Endothelial cell of umbilical vein (primary cell): ENCODE measurements at regions not wholly inside any gene's neighbourhood (a gene's known extent, or its start where the extent isn't known, plus 50 kb on each side); places are given as distances from the start of the nearest gene placed in this dataset.

ENCODE experiments used
- BruUV-seq: library from RNA; stranded (reverse); fragments of 400-500 nt; replicated peaks from 2 replicates; lab custom pipeline; 2021; lab: Mats Ljungman, UMichigan
- CTCF ChIA-PET: fragments of 300-600, 350-600 bp; sonication (Branson Sonifier 250); formaldehyde crosslinking; loops from one replicate; lab custom pipeline; 2021; ENCODE audit warnings: antibody characterized with exemption, inconsistent platforms; lab: Charles Lee
- POLR2A ChIA-PET: fragments of 300-600, 350-600 bp; sonication (Branson Sonifier 250); formaldehyde crosslinking; loops from one replicate; lab custom pipeline; 2021; ENCODE audit warnings: antibody characterized with exemption, inconsistent platforms; lab: Charles Lee
- DNase-seq: peaks from one replicate; pipeline ENCODE4 v3.0.0-alpha.2; 2011; ENCODE audit warnings: low read depth, low spot score
- FAIRE-seq: peaks from 2 replicates; lab custom pipeline; 2011; peaks lifted over from hg19 to GRCh38; lab: Jason Lieb, UNC
- H2AFZ ChIP-seq: 2 replicates; pipeline ENCODE4 v1.6.0; 2012; ENCODE audit warnings: low read depth, low read length, control low read depth, inconsistent platforms
- H3K27ac ChIP-seq: 2 replicates; pipeline ENCODE4 v1.5.1; 2011; ENCODE audit warnings: low read depth, mild to moderate bottlenecking, control low read depth, low read length, moderate library complexity; ENCODE audit not compliant: insufficient read depth
- H3K27me3 ChIP-seq, 2 experiments: 2 replicates each; pipeline versions ENCODE4 v1.6.0 to v1.6.1; 2011; ENCODE audit warnings: low read length in 2 of 2, mixed read lengths in 1 of 2; ENCODE audit not compliant: control insufficient read depth in 2 of 2, insufficient read depth in 2 of 2
- H3K36me3 ChIP-seq, 2 experiments: 2 replicates in 1 of 2; 3 replicates in 1 of 2; pipeline ENCODE4 v1.5.1; 2011; ENCODE audit warnings: low read length in 2 of 2, mild to moderate bottlenecking in 1 of 2, moderate library complexity in 1 of 2; ENCODE audit not compliant: control insufficient read depth in 2 of 2, insufficient read depth in 2 of 2; ENCODE audit errors: extremely low read depth in 1 of 2
- H3K4me1 ChIP-seq: 3 replicates; pipeline ENCODE4 v1.5.1; 2011; ENCODE audit warnings: mild to moderate bottlenecking, low read length; ENCODE audit not compliant: control insufficient read depth, insufficient read depth; ENCODE audit errors: extremely low read depth
- H3K4me2 ChIP-seq: 2 replicates; pipeline ENCODE4 v1.6.1; 2011; ENCODE audit warnings: low read length, control low read depth, mixed read lengths; ENCODE audit not compliant: insufficient read depth
- H3K4me3 ChIP-seq, 3 experiments: fragments of 200-600 bp in 1 of 3; sonication (generic), shearing (Covaris generic) in 1 of 3; replicated peaks in 1 of 3; 2 replicates each; pipeline ENCODE4 v1.5.1; 2011 to 2016; ENCODE audit warnings: control low read depth in 3 of 3, low read length in 3 of 3, mild to moderate bottlenecking in 2 of 3, inconsistent platforms in 1 of 3, low read depth in 1 of 3, moderate library complexity in 1 of 3; ENCODE audit not compliant: insufficient read depth in 1 of 3
- H3K79me2 ChIP-seq: 2 replicates; pipeline ENCODE4 v1.6.0; 2012; ENCODE audit warnings: low read length, inconsistent platforms; ENCODE audit not compliant: control insufficient read depth, insufficient read depth
- H3K9ac ChIP-seq: replicated peaks from 2 replicates; pipeline ENCODE3; 2011; ENCODE audit warnings: low read length, control low read depth; ENCODE audit not compliant: insufficient read depth; ENCODE audit errors: extremely low read depth
- H3K9me1 ChIP-seq: replicated peaks from 3 replicates; pipeline ENCODE4 v1.6.0; 2011; ENCODE audit warnings: mild to moderate bottlenecking, low read length; ENCODE audit not compliant: control insufficient read depth, insufficient read depth; ENCODE audit errors: extremely low read depth
- H3K9me3 ChIP-seq: replicated peaks from 2 replicates; pipeline ENCODE4 v1.5.1; 2012; ENCODE audit warnings: low read length, inconsistent platforms; ENCODE audit not compliant: control insufficient read depth, insufficient read depth
- H4K20me1 ChIP-seq: replicated peaks from 2 replicates; pipeline ENCODE3; 2011; ENCODE audit warnings: mild to moderate bottlenecking, low read length; ENCODE audit not compliant: control insufficient read depth, insufficient read depth; ENCODE audit errors: extremely low read depth
- CTCF ChIP-seq, 2 donors: IDR thresholded peaks; 1 replicate in 1 of 2; 2 replicates in 1 of 2; pipeline ENCODE4 v1.5.1; 2011; ENCODE audit warnings: low read length in 2 of 2, mild to moderate bottlenecking in 2 of 2, moderate library complexity in 2 of 2, control low read depth in 1 of 2, inconsistent platforms in 1 of 2, low read depth in 1 of 2; ENCODE audit not compliant: insufficient read depth in 1 of 2; ENCODE audit errors: extremely low read depth in 1 of 2
- EZH2 ChIP-seq: IDR thresholded peaks from 2 replicates; pipeline ENCODE4 v1.6.1; 2012; ENCODE audit warnings: borderline replicate concordance, low read depth, mild to moderate bottlenecking, moderate library complexity, low read length, inconsistent platforms; ENCODE audit not compliant: severe bottlenecking
- FOS ChIP-seq: IDR thresholded peaks from 2 replicates; pipeline ENCODE4 v1.6.1; 2011; ENCODE audit warnings: mild to moderate bottlenecking, low read length, moderate library complexity, borderline replicate concordance; ENCODE audit not compliant: insufficient read depth
- GATA2 ChIP-seq: IDR thresholded peaks from 2 replicates; pipeline ENCODE4 v1.7.0; 2011; ENCODE audit warnings: low read depth, mild to moderate bottlenecking, moderate library complexity, mixed read lengths, low read length; ENCODE audit not compliant: insufficient read length, insufficient read depth
- JUN ChIP-seq: IDR thresholded peaks from 2 replicates; pipeline ENCODE4 v1.6.1; 2011; ENCODE audit warnings: borderline replicate concordance, low read depth; ENCODE audit not compliant: insufficient read length, insufficient read depth
- MAX ChIP-seq: IDR thresholded peaks from 2 replicates; pipeline ENCODE4 v1.6.1; 2011; ENCODE audit not compliant: insufficient read depth, insufficient read length
- MYC ChIP-seq: IDR thresholded peaks from one replicate; pipeline ENCODE4 v1.6.1; 2011; ENCODE audit warnings: mild to moderate bottlenecking, low read depth, low read length
- POLR2A ChIP-seq: IDR thresholded peaks from 2 replicates; pipeline ENCODE4 v1.6.1; 2012; ENCODE audit warnings: low read depth, mild to moderate bottlenecking, control low read depth, low read length
- POLR2AphosphoS5 ChIP-seq: IDR thresholded peaks from 2 replicates; pipeline ENCODE4 v1.6.1; 2012; ENCODE audit warnings: low read depth, mild to moderate bottlenecking, control low read depth, low read length, moderate library complexity; ENCODE audit not compliant: insufficient read depth
- dilution Hi-C: fragments of 300-500 bp; cut with MboI; formaldehyde crosslinking; loops from one replicate; pipeline ENCODE4 v1.15.0; 2019; ENCODE audit warnings: low sequenced_read_pairs; ENCODE audit not compliant: extremely low pct_ligation_motif_present
- intact Hi-C: fragments of 100-400 bp; cut with micrococcal nuclease; formaldehyde crosslinking; loops from one replicate; pipeline ENCODE4 v1.10.0; 2022

GRCh38 chr2:219852626-219853025, 225.2 kb downstream of the SLC4A3 start:
- no peak overlapping the region for H3K4me3 ChIP-seq
- BruUV-seq: no TSS peak
- ChIA-PET CTCF (no interaction called here), POLR2A (no interaction called here)
- intact Hi-C loops: no loop called here
- no peak overlapping the region for H3K4me2 ChIP-seq
- no peak for TF ChIP-seq MYC
- TF ChIP-seq MAX: no peak
- no peak for TF ChIP-seq POLR2A
- no peak for TF ChIP-seq GATA2
- no peak for TF ChIP-seq FOS
- TF ChIP-seq CTCF (IDR thresholded peaks at IDR 0.05; ENCODE audit: extremely low read depth in 1 of 2, insufficient read depth in 1 of 2, low read depth in 1 of 2, low read length in 2 of 2): no peak
- TF ChIP-seq EZH2: no peak
- TF ChIP-seq POLR2AphosphoS5: no peak
- TF ChIP-seq JUN: no peak
- no peaks in the 10 kb centered on the region for H3K9me1 ChIP-seq
- no peak overlapping the region for H3K27ac ChIP-seq
- no peaks in the 10 kb centered on the region for H3K4me1 ChIP-seq
- H4K20me1 ChIP-seq: no peaks in the 10 kb centered on the region
- no peaks in the 10 kb centered on the region for H3K79me2 ChIP-seq
- FAIRE-seq (no peak), DNase-seq (no peak)
- H3K9me3 ChIP-seq: peaks cover 3% of the 10 kb centered on the region
- dilution Hi-C loops: no loop called here
- H2AFZ ChIP-seq: no peak overlapping the region
- no peak overlapping the region for H3K9ac ChIP-seq
- H3K36me3 ChIP-seq: no peaks in the 10 kb centered on the region
- no peaks in the 10 kb centered on the region for H3K27me3 ChIP-seq
